NCI-H524 (cell line): ENCODE measurements at regions not wholly inside any gene's neighbourhood (a gene's known extent, or its start where the extent isn't known, plus 50 kb on each side); places are given as distances from the start of the nearest gene placed in this dataset.

Experiments used
- DNase-seq, 2 experiments: peaks; one replicate each; lab custom pipeline; 2025; lab: John Stamatoyannopoulos, UW

DNA sequence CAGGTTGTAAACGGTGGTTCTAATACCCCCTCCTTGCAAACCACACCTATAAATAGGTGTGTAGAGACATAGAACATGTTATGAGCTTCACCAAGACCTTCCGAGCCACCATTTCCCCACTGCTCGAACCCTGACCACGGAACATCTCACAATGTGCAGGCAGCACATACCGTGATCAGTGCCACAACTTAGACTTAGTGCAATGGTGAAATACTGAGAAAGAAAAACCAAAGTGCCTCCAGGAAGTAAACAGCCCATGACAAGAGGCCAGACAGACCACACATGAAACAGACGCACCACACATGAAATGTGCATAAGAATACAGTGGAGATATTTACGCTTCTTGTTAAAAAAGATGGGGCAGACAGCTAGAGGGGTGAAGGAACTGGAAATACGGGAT is 166.9 kb upstream of the CCND2 start:
- no peak for DNase-seq

DNA sequence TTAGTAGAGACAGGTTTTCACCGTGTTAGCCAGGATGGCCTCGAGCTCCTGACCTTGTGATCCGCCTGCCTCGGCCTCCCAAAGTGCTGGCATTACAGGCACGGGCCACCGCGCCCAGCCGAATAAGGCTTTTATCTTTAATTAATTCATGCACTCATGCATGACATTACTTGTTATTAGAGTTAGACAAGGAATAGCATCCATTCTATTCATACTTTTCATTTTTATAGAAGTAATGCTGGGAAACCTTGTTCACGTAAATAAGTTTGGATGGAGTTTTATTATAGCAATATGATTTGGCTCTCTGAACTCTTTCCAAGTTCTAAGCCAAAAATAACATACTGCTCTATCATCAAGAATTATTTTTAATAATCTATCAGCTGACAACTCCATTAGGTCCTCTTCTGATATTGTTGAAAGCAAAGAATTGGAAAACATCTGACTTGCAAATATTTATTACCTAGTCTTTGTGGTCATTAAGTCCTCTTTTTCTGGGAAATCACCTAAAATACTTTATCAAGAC is 168.8 kb upstream of the CCND2 start:
- DNase-seq: no peak

DNA sequence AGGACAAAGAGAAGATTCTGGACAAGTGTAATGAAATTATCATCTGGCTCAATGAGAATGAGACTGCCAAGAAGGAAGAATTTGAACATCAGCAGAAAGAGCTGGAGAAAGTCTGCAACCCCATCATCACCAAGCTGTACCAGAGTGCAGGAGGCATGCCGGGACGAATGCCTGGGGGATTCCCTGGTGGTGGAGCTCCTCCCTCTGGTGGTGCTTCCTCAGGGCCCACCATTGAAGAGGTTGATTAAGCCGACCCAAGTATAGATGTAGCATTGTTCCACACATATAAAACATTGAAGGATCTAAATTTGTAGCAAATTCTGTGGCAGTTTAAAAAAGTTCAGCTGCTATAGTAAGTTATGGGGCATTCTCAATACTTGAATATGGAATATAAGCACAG is 174.3 kb upstream of the CCND2 start:
- peak in 1 of 2 experiments; percentile 11 for DNase-seq

DNA sequence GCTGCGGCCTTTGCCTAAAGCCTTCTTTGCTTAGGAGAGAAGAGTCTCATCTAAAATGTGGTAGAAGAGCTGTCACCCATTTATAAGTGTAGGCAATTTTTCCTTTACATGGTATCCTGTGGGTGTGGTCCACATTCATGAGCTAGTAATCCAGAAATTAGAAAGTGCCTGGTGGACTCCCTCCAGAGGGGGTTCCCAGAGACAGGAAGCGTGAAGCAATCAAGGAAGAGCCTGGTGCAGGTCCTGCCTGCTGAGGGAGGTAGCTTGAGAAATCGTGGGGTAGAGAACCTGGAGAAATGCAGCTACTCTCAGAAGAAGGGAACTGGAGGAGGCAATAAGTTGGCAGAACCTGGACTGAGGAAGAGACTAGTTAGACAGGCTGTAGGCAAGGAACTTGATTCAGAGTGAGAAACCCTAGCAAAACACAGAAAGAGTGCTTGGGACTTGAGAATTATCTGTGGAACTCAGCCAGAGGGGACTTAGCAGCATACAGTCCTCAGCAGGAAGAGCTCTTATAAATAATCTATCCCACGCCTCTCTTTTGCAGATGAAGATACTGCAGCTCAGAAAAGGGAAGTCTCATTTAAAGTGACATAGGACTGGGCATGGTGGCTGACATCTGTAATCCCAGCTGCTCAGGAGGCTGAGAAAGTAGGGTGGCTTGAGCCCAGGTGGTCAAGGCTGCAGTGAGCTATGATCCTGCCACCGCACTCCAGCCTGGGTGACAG is 182.4 kb upstream of the CCND2 start:
- DNase-seq: no peak

DNA sequence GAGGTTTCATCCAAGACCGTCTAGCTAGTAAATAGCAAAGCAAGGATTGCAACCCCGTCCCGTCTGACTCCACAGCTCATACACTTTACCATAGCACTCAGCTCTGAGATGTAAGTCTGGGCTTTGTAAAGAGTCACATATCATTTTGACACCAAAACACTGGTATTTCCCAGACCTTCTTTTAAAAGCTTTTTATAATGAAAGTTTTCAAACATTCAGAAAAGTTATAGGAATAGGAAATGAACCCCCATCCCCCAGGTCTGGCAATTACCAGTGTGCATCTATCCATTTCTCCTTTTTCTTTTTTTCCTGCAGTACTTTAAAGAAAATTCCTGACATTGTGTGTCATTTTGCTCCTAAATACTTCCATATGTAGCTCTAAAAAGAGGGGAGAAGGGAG is 183.6 kb upstream of the CCND2 start:
- DNase-seq: no peak

DNA sequence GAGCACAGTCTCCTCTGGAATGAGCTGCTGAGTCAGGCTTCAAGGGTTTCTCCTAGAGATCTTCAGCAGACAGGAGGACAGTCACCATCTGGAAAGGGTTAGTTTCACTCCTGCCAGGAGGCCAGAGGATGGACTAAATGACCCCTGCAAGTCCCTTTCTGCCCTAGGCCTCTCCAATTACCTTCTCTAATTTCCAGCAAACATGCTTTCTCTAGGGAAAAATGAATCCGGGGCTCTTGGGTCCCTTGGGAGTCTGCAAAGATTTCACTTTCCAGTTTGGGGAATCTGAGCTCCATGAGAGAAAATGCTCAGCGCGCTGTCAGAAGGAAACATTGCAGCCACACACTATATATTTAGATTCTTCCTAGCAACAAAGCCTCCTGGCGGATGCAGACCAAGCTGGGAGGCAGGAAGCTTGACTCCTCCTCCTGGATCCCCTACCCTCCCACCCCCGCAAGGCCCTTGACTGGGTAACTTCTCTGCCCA is 184.4 kb upstream of the CCND2 start:
- no peak for DNase-seq

DNA sequence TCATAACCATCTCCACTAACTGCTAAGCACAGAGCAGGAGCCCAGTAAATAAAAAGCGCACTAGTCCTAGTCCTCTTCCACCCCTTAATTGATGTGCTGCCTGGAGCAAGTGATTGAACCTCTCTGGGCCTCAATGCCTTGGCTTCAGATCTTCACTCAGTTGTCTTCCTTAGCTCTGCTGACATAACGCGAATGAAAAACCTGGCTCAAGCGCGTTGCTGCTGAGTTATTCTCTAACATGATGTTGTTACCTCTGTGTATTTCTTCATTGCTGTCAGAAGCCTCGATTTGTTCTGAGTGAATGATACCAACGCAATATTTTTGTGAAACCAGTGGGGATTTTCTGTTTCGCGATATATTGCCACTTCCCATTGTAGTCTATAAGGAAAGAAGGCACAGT is 185.1 kb upstream of the CCND2 start:
- DNase-seq: no peak

DNA sequence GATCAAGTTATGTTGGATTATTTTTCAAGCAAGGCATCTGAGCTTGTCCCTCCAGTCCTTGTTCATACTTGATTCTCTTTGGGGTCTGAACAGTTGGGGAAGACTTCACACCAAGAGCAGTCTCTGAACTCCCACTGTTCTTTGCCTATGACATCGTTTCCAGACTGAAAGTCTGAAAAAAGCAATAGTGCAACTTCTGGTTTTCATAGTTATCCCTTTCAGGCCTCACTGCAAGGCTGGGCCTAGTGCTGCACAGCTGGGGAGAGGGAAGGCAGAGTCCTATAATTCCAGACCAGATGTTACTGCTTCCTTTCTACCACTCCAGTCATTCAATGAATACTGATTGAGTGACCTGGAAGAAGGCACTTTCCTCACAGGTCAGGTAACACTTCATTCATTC is 187.1 kb upstream of the CCND2 start:
- no peak for DNase-seq

DNA sequence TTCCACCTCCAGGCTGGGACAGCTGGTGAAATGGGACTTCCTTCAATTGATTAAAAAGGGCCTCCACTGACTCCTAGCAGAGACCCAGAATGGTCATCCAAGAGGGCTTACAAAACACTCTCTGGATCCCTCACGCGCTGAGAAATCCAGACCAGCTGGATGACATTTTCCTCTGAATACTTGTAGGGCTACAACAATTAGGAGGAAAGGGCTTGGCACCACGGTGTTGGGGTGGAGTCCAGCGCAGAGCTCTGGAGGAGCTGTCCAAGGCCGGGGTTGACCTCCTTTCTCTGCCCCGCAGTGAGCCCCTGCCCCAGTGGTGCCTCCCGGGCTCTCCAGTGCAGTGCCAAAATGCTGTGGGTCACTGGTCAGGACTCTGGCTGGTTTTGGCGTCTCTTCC is 189.0 kb upstream of the CCND2 start:
- no peak for DNase-seq

DNA sequence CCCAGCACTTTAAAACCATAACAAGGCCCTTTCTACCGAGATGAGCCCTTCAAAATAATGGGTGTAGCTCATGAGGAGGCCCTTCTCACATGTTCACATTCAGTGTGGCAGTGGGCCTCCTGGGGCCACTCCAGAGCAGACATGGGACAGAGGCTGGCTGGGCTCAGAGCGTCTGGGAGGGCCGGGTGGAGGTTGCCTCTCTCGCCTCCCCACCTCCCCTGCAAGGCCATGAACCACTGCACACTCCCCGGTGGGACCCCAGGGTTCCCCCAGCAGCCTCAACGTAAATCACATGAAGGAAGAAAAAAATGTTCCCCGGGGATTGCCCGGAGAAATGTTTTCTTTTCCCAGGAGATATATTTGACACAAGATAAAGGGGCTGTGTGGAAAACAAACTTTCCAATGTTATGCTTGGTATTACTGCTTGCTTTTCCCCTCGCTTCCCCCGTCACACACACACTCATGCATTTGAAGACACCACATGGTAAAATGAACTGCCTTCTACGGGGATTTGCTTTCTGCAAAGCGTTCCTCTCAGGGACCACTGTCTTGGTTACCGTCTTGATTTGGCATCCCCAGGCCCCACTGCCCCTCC is 190.7 kb upstream of the CCND2 start:
- DNase-seq: no peak

DNA sequence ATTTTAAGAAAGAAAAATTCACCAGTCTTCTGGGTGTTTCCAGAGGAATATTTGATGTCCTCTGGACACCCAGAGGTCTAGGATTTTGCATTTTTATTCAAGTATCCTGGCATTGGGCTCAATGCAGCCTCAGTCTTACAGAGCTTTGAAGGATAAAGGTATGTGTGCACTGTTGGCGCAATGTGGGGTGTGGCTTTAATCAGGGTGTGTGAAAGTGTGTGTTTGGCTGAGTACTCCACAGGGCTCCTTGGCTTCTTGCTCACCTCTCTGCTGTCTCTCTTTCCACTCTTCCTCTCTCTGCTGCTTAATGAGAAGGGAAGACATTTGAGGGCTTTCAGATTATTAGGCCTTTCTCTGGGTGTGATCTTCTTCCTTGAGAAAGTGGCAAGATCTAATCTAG is 193.3 kb upstream of the CCND2 start:
- DNase-seq: no peak

DNA sequence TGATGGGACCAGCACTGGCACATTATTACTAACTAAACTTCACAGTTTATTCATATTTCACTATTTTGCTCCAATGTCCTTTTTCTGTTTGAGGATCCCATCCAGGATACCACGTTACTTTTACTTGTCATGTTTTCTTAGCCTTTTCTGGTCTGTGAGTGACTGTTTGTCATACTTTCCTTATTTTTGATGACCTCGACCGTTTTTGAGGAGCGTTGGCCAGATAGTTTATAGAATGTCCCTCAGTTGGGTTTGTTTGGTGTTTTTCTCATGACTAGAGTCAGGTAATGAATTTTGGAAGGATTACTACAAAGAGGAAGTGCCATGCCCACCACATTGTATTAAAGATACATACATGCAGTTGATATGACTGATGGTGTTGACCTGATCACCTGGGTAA is 199.4 kb upstream of the CCND2 start:
- DNase-seq: no peak

DNA sequence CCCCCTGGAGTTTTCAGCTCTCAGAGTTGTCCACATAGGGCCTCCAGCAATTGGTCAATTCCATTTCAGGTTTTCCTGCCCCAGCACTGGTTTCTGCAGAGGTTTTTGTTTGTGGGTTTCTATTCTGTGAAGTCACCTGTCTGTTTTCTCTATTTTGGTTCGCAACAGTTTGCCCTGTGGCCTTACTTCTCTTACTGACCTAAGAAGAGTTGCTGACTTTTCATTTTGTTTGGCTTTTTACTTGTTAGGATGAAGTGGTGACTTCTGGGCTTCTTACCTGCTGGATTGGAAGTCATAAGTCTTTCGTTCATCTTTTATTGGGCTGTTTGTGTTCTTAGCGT is 196.4 kb upstream of the PARP11 start:
- no peak for DNase-seq

DNA sequence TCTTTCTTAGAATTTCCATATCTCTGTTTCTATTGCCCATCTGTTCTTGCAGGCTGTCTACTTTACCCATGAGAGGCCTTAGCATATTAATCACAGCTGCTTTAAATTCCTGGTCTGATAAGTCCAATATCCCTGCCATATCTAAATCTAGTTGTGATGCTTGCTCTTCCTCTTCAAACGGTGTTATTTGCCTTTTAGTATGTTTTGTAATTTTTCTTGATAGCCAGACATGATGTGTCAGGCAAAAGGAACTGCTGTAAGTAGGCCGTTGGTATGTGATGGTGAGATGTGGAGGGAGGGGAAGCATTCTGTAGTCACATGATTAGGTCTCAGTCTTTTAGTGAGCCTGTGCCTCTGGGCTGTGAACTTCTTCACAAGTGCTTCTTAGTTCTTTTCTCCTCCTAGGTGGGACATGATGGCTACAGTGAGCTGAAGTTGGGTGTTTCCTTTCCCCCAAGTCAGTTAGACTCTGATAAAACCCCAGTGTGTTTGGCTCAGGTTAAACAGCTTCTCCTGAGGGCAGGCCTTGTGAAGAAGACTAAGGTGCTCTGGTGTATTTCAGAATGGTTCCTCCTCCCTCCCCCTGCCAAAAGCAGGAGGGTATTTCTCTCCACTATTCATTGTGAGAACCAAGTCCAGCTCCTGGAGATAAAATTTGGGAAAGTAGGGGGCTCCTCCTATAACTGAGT is 195.9 kb upstream of the PARP11 start:
- DNase-seq: no peak

DNA sequence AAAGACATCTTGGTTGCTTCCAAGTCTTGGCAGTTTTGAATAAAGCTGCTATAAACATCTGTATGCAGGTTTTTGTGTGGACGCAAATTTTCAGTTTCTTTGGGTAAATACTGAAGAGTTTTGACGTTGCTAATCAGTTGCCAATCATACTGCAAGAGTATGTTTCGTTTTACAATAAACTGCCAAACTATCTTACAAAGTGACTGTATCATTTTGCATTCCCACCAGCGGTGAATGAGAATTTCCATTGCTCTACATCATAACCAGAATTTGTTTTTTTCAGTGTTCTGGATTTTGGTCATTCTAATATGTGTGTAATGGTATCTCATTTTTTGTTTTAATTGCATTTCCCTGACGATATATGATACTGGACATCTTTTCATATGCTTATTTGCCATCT is 190.8 kb upstream of the PARP11 start:
- no peak for DNase-seq

DNA sequence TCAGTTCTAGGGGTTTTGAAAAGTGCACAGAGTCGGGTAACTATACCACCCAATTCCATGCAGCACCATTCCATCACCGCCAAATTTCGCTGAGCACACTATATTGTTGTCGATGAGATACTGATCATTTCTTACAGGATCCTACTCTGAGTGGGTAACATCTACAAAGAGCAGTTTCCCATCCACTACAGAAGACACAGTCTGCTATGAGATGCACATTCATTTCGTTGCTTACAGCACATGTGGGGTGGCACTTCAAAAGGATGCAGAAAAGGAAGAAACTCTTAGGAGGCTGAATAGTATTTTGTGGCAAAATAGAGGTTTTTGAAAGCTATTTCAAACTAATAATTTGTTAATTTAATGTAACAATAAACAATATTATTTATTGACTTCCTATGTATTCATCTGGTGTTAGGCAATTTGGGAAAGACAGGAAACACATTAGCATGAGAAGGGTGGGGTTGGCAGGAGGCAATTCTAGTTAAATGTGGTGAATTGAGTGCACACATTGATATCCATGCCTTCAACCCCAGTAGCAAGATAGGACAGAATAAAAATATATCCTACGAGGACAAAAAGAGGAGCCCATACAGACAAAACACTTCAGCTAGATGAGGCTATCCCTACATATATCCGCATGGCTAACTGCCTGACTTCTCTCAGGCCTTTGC is 186.8 kb upstream of the PARP11 start:
- DNase-seq: no peak

DNA sequence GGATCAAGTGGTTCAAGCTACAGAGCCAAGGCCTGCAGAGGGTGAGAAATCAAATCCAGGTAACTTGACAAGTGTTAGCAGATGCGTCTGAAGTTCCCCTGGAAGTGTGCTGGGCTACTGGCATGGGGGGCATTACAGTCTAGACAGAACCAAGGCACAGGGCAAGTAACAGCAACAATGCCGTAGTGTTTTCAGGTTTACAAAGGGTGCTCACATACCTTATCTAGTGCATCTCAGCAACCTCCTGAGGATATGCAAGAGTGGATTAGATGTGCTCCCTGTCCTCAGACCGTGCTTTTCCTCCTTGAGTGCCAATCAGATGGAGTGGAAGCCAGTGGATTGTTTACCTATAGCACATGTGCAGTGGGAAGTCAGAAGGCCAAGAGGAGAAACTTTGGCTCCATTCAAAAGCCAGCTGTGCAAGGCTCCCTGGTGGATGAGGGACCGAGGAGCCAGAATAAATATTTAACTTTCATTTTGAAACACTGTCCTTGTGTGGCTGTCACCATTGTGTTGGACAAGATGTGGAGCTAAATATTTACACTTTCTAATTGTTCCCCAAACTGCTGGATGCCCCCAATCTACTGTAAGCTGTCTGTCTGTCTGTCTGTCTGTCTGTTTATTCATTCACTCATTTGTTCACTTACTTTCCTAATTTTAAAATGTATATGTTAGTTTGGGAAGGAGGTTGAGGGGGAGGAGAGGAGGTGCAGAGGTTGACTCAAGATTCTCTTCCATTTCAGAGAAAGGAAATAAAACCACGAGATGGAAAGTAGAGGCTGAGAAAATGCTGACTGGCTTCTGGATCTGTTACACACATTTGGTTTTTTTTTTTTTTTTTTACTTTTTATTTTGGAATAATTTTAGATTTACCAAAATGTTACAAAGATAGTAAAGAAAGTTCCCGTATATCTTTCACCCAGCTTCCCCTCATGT is 184.0 kb upstream of the PARP11 start:
- no peak for DNase-seq

DNA sequence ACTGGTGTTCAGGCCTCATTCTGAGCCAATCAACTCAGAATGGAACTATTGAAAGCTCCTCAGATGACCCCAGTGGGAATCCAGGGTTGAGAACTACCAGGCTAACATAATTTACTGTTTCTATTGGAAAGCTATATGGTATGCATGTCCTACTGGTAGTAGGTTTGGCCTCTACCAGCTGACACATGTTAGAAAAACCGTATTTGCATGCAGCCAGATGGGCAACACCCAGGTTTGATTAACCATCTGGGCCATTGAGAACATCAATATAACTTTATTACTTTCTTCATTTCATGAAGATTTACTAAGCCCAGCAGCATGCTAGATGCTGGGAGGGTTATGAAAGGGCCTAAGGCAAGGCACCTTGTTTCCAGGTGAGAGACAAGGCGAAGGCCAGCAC is 181.4 kb upstream of the PARP11 start:
- DNase-seq: no peak

DNA sequence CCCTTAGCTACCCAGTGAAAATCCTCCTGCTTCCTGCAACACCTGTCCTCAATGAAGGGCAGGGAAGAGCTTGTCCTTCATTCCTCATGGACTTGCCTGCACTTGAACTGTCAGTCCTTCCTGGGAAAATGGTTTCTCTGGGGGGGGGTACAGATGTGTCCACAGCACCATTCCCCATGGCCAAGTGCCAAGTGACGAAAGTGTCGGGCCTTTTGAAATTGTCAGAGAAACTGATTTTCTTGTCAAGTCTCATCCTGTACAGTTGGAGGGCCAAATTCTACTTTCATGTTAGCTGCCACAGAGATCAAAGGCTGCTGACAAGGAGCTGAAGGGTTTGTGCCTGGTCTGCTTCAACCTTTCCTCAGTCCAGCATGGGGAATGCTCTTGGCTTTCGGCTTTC is 179.5 kb upstream of the PARP11 start:
- no peak for DNase-seq

DNA sequence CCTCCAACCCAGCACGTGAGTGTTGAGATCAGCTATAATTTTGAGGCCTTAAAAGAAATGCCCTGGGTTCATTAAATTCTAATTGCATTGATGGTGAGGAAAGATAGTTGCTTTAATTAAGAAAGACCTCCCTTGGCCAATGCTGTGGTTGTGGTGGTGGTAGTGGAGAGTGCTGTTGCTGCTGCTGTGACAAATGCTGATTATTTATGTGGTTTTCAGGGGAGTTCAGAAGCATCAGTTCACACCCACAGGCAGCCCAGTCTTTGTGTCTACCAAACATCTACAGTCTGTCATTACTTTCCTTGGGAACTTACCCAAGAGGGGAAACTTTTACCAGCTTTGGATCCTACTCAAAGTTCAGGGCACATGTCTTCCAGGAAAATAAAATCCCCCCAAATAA is 178.4 kb upstream of the PARP11 start:
- DNase-seq: no peak

DNA sequence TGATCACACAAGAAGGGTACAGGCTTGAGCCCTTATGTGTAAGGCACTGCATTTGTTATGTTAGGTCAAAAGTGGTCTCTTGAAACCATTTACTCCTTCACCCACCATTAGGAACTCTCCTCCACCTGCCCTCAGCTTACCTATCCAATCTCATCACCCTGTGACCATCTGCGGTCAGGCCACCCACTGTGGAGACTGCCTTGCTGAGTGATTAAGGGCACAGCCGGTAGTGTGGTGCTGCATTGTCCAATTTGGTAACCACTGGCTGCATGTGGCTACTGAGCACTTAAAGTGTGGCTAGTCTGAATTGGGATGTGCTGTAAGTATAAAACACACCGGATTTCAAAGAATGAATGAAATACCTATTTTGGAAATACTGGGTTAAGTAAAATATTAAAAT is 177.1 kb upstream of the PARP11 start:
- DNase-seq: no peak
